ENCODE measurements at regions not wholly inside any gene's neighbourhood (a gene's known extent, or its start where the extent isn't known, plus 50 kb on each side); places are given as distances from the start of the nearest gene placed in this dataset.
"Not testable (repeated sequence)": the region's sequence is repeated elsewhere in the genome, so short reads cannot be mapped to it uniquely, and the experiment has no call there.

DNA sequence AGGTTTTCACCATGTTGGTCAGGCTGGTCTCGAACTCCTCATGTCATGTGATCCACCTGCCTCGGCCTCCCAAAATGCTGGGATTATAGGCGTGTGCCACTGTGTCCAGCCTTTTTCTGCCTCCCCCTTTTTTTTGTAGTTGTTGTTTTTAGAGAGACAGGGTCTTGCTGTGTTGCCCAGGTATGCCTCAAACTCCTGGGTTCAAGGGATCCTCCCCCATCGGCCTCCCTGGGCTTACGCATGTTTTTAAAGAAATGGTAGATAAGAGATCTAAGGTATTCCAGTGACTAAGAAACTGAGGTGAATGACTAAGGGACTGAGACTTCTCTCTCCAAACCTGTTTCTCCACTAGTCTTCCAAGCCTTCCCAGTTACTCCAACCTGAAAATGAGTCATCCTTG lies 4781.6 kb upstream of the OR11H1 start:
- H3K4me1 ChIP-seq (ENCODE audit: insufficient read depth, low read length); H2AFZ ChIP-seq (ENCODE audit: low read length); H3K18ac ChIP-seq (ENCODE audit: insufficient read length, low read depth, low read length); H3K23ac ChIP-seq (ENCODE audit: insufficient read length, low read depth, low read length); H3K4me2 ChIP-seq (ENCODE audit: insufficient read depth, insufficient read length, low read length); H2BK15ac ChIP-seq (ENCODE audit: low read depth, low read length); H2BK120ac ChIP-seq (ENCODE audit: low read depth, low read length, poor library complexity, severe bottlenecking); H4K20me1 ChIP-seq (ENCODE audit: control insufficient read depth, insufficient read depth, insufficient read length); H3K27ac ChIP-seq (ENCODE audit: insufficient read length, low read depth, low read length); H3K4me1 Mint-ChIP-seq; H2AK5ac ChIP-seq (ENCODE audit: insufficient read length, low read length); H3K9ac ChIP-seq (ENCODE audit: extremely low read depth, insufficient read length, low read length); H3K27me3 ChIP-seq (ENCODE audit: insufficient read depth, low read length); H3K27me3 Mint-ChIP-seq (ENCODE audit: low read depth); H4K8ac ChIP-seq (replicated peaks; ENCODE audit: insufficient read length, low read depth, low read length); H4K91ac ChIP-seq (ENCODE audit: insufficient read length, low read depth, low read length); H3K4me3 Mint-ChIP-seq; H3K27ac Mint-ChIP-seq; H2BK5ac ChIP-seq (ENCODE audit: insufficient read length, low read length); DNase-seq; H3T11ph ChIP-seq (ENCODE audit: low read length); H2BK12ac ChIP-seq (ENCODE audit: insufficient read length, low read depth, low read length); H3K79me2 ChIP-seq (ENCODE audit: insufficient read depth, low read length); H3K14ac ChIP-seq (ENCODE audit: insufficient read depth, low read length); H3K4ac ChIP-seq (ENCODE audit: low read depth, low read length); H2BK20ac ChIP-seq (ENCODE audit: low read depth, low read length, poor library complexity, severe bottlenecking); H3K23me2 ChIP-seq (ENCODE audit: insufficient read length, low read depth, low read length, poor library complexity, severe bottlenecking); H3K79me1 ChIP-seq (ENCODE audit: insufficient read depth, low read depth, low read length, poor library complexity, severe bottlenecking); H4K5ac ChIP-seq (ENCODE audit: insufficient read length, low read depth, low read length); H3K56ac ChIP-seq (ENCODE audit: insufficient read length, low read depth, low read length): not testable (repeated sequence)
- no CpG with 5 or more reads among the region's 5 CpGs for WGBS (ENCODE audit: extremely low coverage, insufficient read length, low lambda C conversion rate)
- Mint-ChIP-seq H3K9me3 (peaks cover 72 to 77% of the 10 kb centered on the region in 2 experiments), H3K36me3 (ENCODE audit: insufficient read depth in 1 of 3, low read depth in 3 of 3) (peaks cover 19 to 37% (median 31%) of the 10 kb centered on the region in 3 experiments)
- peaks cover 50% of the 10 kb centered on the region for H3K9me3 ChIP-seq (ENCODE audit: control insufficient read depth, low read depth, low read length)

DNA sequence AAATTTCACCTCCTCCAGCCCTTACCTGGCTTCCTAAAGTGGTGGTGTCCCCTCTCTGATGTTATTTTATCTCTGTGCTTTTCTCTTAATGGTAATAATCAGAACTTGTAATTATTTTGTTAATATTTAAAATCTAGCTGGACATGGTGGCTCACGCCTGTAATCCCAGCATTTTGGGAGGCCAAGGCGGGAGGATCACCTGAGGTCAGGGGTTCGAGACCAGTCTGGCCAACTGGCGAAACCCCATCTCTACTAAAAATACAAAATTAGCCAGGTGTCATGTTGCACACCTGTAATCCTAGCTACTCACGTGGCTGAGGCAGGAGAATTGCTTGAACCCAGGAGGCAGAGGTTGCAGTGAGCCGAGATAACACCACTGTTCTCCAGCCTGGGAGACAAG lies 4780.8 kb upstream of the OR11H1 start:
- not testable (repeated sequence) for H3K79me1 ChIP-seq (ENCODE audit: insufficient read depth, low read depth, low read length, poor library complexity, severe bottlenecking); H3K4me1 ChIP-seq (ENCODE audit: insufficient read depth, low read length); H3K4me2 ChIP-seq (ENCODE audit: insufficient read depth, insufficient read length, low read length); H3K23ac ChIP-seq (ENCODE audit: insufficient read length, low read depth, low read length); H3K4me1 Mint-ChIP-seq; H2BK15ac ChIP-seq (ENCODE audit: low read depth, low read length); H3T11ph ChIP-seq (ENCODE audit: low read length); H3K27ac ChIP-seq (ENCODE audit: insufficient read length, low read depth, low read length); H3K23me2 ChIP-seq (ENCODE audit: insufficient read length, low read depth, low read length, poor library complexity, severe bottlenecking); H3K27me3 Mint-ChIP-seq (ENCODE audit: low read depth); H3K56ac ChIP-seq (ENCODE audit: insufficient read length, low read depth, low read length); H4K5ac ChIP-seq (ENCODE audit: insufficient read length, low read depth, low read length); H3K9ac ChIP-seq (ENCODE audit: extremely low read depth, insufficient read length, low read length); H3K18ac ChIP-seq (ENCODE audit: insufficient read length, low read depth, low read length); H3K4me3 Mint-ChIP-seq; H2BK12ac ChIP-seq (ENCODE audit: insufficient read length, low read depth, low read length); H2BK20ac ChIP-seq (ENCODE audit: low read depth, low read length, poor library complexity, severe bottlenecking); H4K91ac ChIP-seq (ENCODE audit: insufficient read length, low read depth, low read length); H2BK5ac ChIP-seq (ENCODE audit: insufficient read length, low read length); H3K79me2 ChIP-seq (ENCODE audit: insufficient read depth, low read length); H3K27ac Mint-ChIP-seq; H2AFZ ChIP-seq (ENCODE audit: low read length); H4K8ac ChIP-seq (replicated peaks; ENCODE audit: insufficient read length, low read depth, low read length); H2AK5ac ChIP-seq (ENCODE audit: insufficient read length, low read length); H3K27me3 ChIP-seq (ENCODE audit: insufficient read depth, low read length); H3K14ac ChIP-seq (ENCODE audit: insufficient read depth, low read length); H3K4ac ChIP-seq (ENCODE audit: low read depth, low read length); DNase-seq; H2BK120ac ChIP-seq (ENCODE audit: low read depth, low read length, poor library complexity, severe bottlenecking); H4K20me1 ChIP-seq (ENCODE audit: control insufficient read depth, insufficient read depth, insufficient read length)
- Mint-ChIP-seq H3K9me3 (peaks cover 72 to 76% of the 10 kb centered on the region in 2 experiments), H3K36me3 (ENCODE audit: insufficient read depth in 1 of 3, low read depth in 3 of 3) (peaks cover 15 to 37% (median 30%) of the 10 kb centered on the region in 3 experiments)
- WGBS (ENCODE audit: extremely low coverage, insufficient read length, low lambda C conversion rate) = no CpG with 5 or more reads among the region's 6 CpGs
- peaks cover 53% of the 10 kb centered on the region for H3K9me3 ChIP-seq (ENCODE audit: control insufficient read depth, low read depth, low read length)
